GM19397 (cell line): ENCODE measurements at regions not wholly inside any gene's neighbourhood (a gene's known extent, or its start where the extent isn't known, plus 50 kb on each side); places are given as distances from the start of the nearest gene placed in this dataset.
"Not testable (repeated sequence)": the region's sequence is repeated elsewhere in the genome, so short reads cannot be mapped to it uniquely, and the experiment has no call there.

Source experiments
- ATAC-seq: cut with Tn5 transposase; IDR thresholded peaks from one replicate; pipeline ENCODE4 v1.9.1; 2021; ENCODE audit warnings: mild to moderate bottlenecking, moderate library complexity; ENCODE audit not compliant: unreplicated experiment

- ATAC-seq = no peak
These were observed 481.9 kb downstream of the TBC1D32 start for GRCh38 chr6:120852293-120852849.

GRCh38 chr6:120826253-120826652 lies 508.0 kb downstream of the TBC1D32 start:
- ATAC-seq = no peak

GRCh38 chr6:120816794-120817193 lies 517.5 kb downstream of the TBC1D32 start:
- no peak for ATAC-seq

GRCh38 chr6:120805276-120805675 lies 529.0 kb downstream of the TBC1D32 start:
- no peak for ATAC-seq

GRCh38 chr6:120804612-120805011 lies 529.7 kb downstream of the TBC1D32 start:
- ATAC-seq = no peak

- ATAC-seq = no peak
These were observed 547.6 kb downstream of the TBC1D32 start for GRCh38 chr6:120786682-120787081.

GRCh38 chr6:120786256-120786655 lies 548.0 kb downstream of the TBC1D32 start:
- ATAC-seq = no peak

- no peak for ATAC-seq
These were observed 548.7 kb downstream of the TBC1D32 start for GRCh38 chr6:120785459-120786086.

GRCh38 chr6:120779441-120779840 lies 554.8 kb downstream of the TBC1D32 start:
- ATAC-seq = no peak

- ATAC-seq = no peak
These were observed 558.6 kb downstream of the TBC1D32 start for GRCh38 chr6:120775698-120776097.

- ATAC-seq = no peak
These were observed 560.0 kb downstream of the TBC1D32 start for GRCh38 chr6:120774275-120774674.

GRCh38 chr6:120771019-120771418 lies 563.3 kb downstream of the TBC1D32 start:
- no peak for ATAC-seq

- ATAC-seq = no peak
These were observed 570.0 kb downstream of the TBC1D32 start for GRCh38 chr6:120764312-120764711.

GRCh38 chr6:120759570-120759969 lies 574.7 kb downstream of the TBC1D32 start:
- ATAC-seq = no peak

- not testable (repeated sequence) for ATAC-seq
These were observed 585.7 kb downstream of the TBC1D32 start for GRCh38 chr6:120748574-120748973.

- ATAC-seq = no peak
These were observed 597.5 kb downstream of the TBC1D32 start for GRCh38 chr6:120736740-120737139.

GRCh38 chr6:120735641-120736040 lies 598.6 kb downstream of the TBC1D32 start:
- no peak for ATAC-seq

GRCh38 chr6:120711255-120711654 lies 623.0 kb downstream of the TBC1D32 start:
- no peak for ATAC-seq

GRCh38 chr6:120700001-120700400 lies 634.3 kb downstream of the TBC1D32 start:
- no peak for ATAC-seq

GRCh38 chr6:120686492-120686891 lies 647.8 kb downstream of the TBC1D32 start:
- ATAC-seq = no peak

- ATAC-seq = no peak
These were observed 652.1 kb downstream of the TBC1D32 start for GRCh38 chr6:120682145-120682544.

- ATAC-seq = no peak
These were observed 653.1 kb downstream of the TBC1D32 start for GRCh38 chr6:120681204-120681603.

- no peak for ATAC-seq
These were observed 658.4 kb downstream of the TBC1D32 start for GRCh38 chr6:120675886-120676285.
